ENCODE measurements at regions not wholly inside any gene's neighbourhood (a gene's known extent, or its start where the extent isn't known, plus 50 kb on each side); places are given as distances from the start of the nearest gene placed in this dataset.
A peak's percentile ranks its signal among the peaks of the same experiment; 100 is the strongest.

DNA sequence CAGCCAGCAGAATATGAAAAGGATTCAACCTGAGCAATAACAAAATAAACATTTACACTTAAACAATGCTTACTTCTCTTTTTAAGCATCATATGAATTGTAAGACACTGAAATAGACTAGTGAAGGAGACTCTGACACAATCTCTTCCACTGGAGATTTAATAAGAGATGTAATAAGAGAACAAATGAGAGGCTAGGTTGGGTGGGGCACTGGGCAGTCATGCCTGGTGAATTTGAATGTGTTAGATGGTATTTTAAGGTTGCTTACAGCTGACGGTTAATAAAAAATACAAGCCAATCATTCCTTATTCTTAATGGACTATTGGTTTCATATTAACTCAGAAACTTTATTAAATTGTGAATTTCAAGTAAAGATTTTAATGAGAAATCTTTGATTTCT lies 105.9 kb upstream of the TARS1 start:
- no peak for DNase-seq

GRCh38 chr5:33336891-33337636 lies 103.7 kb upstream of the TARS1 start:
- DNase-seq, result peak in 2 of 3 donors; percentile 27 to 32

GRCh38 chr5:33337637-33337992 lies 103.2 kb upstream of the TARS1 start:
- no peak for DNase-seq

DNA sequence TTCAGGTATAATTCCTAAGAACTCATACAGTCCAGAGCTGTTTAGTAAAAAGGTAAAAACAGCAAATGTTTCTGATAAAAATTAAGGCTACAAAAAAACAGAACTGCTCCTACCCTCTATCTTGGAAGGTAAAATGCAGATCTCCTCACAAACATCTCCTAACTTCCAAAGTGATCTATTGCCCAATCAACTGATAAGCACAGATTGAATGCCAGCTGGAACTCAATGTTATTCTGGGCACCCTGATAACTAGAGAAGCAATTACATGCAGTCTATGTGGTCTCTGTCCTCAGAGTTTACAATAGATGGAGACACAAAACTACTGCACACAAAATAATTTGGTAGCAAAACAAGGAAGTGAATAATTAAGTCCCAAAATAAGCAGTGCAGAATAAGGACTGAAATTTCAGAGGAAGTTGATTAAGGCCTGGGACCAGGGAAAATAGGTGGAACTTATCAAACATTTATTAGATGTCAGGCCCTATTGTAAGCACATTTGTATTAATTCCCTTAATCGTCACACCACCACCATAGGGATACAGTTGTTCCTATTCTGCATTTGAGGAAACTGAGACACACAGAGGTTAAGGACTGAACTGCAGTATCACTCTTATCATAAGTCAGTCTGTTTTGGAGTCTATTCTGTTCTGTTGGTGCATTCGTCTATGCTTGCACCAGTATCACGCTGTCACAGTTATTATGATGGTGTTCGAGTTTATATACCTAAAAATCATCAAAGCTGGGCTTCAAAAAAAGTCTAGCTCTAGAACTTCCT lies 102.2 kb upstream of the TARS1 start:
- peak in 1 of 3 donors; percentile 9 for DNase-seq

DNA sequence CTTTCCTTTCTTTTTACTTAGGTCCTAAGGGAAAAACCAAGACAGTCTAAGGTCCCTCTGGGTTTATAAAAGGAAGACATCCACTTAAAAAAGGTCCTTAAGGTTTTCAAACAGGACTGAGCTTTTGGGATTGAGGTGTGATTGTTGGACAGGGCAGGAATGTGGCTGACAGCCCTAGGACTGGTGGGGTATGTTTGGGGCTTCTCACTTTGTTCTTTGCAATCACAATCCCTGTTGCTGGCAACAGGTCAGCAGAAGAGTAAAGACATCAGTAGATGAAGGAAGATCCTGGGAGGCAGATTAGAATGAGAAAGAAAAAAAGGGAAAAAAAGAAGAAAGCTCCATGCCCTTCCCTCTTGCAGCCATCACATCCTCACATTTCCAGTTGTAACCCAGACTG lies 101.4 kb upstream of the TARS1 start:
- DNase-seq, result no peak

- DNase-seq, result no peak
These were observed 100.6 kb upstream of the TARS1 start for GRCh38 chr5:33340195-33340594.

GRCh38 chr5:33341351-33341750 lies 99.4 kb upstream of the TARS1 start:
- no peak for DNase-seq

GRCh38 chr5:33343676-33344327 lies 97.0 kb upstream of the TARS1 start:
- no peak for DNase-seq

- no peak for DNase-seq
These were observed 94.2 kb upstream of the TARS1 start for GRCh38 chr5:33346534-33346933.

DNA sequence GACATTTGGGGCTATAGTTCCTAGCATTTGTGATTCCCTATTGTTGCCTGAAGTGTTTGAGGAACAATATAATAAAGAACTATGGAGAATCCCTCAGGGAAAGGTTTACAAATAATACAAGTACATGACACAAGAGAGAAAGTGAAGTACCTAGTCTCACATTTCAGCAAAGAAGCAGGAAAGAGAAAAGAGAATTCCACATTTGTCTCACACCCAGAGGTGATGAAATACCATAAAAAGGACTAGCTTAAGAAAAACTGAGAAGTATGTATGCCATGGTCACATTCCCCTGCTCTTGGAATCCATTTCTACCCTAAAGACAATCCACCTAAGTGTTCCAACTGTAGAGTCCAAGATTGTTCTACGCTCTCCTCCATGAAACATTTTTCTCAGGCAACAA lies 79.0 kb upstream of the TARS1 start:
- no peak for DNase-seq

DNA sequence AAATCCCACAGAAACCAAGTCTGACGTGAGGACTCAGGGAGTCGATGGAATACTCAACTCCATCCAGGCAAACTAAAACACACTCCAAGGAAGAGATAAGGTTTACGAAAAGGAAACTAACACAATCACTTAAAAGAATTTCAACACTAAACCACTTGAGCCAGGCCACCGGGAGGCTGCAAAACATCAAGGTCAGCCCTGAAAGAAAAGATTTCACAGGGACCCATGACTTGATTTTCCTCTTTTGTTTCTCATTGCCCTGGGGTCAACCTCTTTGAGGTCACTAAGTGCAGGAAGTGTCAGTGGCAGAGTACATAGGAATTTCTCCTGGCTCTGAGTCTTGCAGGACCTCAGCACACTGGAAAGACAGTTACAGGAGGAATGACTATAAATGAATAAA lies 77.8 kb upstream of the TARS1 start:
- peak in 1 of 3 donors; percentile 70 for DNase-seq

GRCh38 chr5:33363537-33363936 lies 77.2 kb upstream of the TARS1 start:
- DNase-seq, result no peak

- peak; percentile 24 to 35 (median 29) for DNase-seq
These were observed 76.4 kb upstream of the TARS1 start for GRCh38 chr5:33364406-33364805.

- DNase-seq, result peak in 1 of 3 donors; percentile 17
These were observed 73.3 kb upstream of the TARS1 start for GRCh38 chr5:33367416-33367815.

DNA sequence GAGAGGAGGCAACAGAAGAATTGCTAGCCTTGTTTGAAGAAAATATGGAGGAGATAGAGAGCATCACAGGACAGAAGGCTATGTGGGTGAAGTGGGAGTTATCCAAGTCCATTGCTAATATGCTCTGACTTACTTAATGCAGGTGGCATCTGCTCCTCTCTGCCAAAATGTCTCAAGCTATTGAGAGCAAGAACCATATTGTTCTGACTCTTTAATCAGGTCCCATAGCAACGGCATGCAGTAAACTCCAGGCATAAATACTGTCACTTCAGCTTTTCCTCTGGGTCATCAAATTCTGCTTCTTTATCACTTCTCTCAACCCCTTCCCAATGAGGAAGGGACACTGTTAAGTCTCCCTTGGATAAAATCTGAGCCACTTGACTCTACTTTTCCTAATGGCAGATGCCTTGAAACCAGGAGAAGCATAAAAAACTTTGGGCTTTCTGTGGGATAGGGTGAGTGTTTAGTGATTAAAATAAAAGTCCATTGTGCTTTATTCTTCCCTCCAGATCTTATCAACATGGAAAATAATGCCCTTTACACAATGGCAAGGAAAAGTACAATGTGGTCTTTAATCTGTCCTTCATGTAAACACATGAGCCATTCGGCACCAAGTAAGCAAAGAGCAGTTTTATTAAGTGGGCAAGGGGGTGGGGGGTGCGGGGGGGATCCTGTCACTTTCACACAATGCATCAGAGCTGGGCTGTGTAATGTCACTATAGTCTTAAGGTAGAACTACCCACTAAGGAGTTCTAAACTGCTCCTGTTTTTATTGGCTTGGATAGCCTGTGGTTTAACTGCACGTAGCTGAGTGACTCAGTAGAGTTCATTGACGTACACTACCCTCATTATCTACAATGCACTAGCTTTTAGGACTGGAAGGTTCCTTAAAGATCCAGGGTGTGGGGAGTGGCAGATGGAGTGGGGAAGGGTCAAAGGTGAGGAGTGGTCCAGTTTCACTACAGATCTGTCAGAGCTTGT lies 71.0 kb upstream of the TARS1 start:
- DNase-seq, result no peak

DNA sequence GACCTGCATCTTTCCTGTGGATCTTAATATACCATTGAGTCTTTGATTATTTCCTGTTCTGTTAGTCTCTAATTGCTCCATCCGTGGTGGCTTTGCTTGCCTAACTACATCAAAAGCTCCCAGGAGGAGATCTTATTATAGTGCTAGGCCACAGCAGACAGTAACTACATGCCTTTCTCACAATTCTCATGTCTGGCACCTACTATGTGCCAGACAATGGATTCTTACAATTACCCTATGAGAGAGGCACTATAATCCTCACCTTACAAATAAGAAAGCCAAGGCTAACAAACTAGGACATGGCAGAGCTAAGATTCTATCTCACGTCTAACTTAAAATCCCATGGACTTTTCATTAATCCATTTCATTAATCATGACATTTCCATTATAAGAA lies 70.3 kb upstream of the TARS1 start:
- DNase-seq, result no peak

- no peak for DNase-seq
These were observed 69.1 kb upstream of the TARS1 start for GRCh38 chr5:33371660-33372059.

GRCh38 chr5:33372721-33373472 lies 67.9 kb upstream of the TARS1 start:
- peak in 1 of 3 donors; percentile 8 for DNase-seq

DNA sequence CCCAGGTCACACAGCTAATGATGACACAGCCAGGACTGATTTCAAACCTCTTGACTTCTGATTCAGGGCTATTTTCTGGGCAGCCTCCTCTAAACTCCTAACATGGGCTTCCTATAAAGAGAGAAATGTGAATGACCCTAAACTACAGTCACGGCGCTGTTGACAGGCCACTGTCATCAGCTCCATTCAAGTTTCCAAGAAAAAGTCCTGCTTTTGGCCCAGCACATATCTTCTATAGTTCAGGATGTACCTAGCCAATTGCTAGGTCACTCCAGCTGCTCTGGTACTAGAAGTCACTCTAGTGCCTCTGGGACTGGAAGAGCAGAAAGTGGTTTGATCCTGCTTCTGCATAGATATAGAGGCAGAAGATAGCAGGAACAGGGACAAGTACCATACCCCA lies 64.9 kb upstream of the TARS1 start:
- no peak for DNase-seq

- peak; percentile 67 to 76 (median 76) for DNase-seq
These were observed 61.0 kb upstream of the TARS1 start for GRCh38 chr5:33379757-33380156.

GRCh38 chr5:33381243-33381642 lies 59.5 kb upstream of the TARS1 start:
- DNase-seq, result no peak
